ENCODE measurements at regions not wholly inside any gene's neighbourhood (a gene's known extent, or its start where the extent isn't known, plus 50 kb on each side); places are given as distances from the start of the nearest gene placed in this dataset.

- POLR2A ChIA-PET (ENCODE audit: low non-redundant PET): no interaction called here
- no peak overlapping the region for H3K27ac ChIP-seq
- no peak for DNase-seq (ENCODE audit: low spot score)
- CTCF ChIA-PET: interaction anchor here (0.6 to 1.2 kb wide), 2 partner anchors 9 to 960 kb away, joined by 3 to 4 read pairs; no protein-coding TSS in a partner anchor
- TF ChIP-seq, protein P1, sequence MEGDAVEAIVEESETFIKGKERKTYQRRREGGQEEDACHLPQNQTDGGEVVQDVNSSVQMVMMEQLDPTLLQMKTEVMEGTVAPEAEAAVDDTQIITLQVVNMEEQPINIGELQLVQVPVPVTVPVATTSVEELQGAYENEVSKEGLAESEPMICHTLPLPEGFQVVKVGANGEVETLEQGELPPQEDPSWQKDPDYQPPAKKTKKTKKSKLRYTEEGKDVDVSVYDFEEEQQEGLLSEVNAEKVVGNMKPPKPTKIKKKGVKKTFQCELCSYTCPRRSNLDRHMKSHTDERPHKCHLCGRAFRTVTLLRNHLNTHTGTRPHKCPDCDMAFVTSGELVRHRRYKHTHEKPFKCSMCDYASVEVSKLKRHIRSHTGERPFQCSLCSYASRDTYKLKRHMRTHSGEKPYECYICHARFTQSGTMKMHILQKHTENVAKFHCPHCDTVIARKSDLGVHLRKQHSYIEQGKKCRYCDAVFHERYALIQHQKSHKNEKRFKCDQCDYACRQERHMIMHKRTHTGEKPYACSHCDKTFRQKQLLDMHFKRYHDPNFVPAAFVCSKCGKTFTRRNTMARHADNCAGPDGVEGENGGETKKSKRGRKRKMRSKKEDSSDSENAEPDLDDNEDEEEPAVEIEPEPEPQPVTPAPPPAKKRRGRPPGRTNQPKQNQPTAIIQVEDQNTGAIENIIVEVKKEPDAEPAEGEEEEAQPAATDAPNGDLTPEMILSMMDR (conservative IDR thresholded peaks at IDR 0.05; ENCODE audit: low read depth): no peak
These were observed 108.2 kb upstream of the CWC22 start for GRCh38 chr2:180115269-180115668.

DNA sequence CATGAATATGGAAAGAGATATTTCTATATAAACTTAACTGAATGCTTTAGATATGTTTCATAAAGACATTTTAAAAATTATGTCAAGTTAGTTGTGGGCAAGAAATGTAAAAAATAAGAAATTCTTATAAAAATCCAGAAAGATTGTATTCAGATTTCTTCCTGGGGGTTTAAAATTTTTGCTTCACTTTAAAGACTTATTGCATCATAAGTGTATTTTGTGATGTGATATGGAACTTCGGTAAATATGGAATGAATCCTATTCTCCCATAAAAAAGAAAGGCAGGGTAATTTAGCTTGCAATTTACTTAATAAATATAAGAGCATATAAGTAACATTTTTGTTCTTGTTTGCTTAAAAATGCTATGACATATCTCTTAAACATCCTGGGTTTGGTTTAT, 104.8 kb upstream of the CWC22 start:
- POLR2A ChIA-PET (ENCODE audit: low non-redundant PET): no interaction called here
- DNase-seq (ENCODE audit: low spot score): no peak
- TF ChIP-seq, protein P1 (conservative IDR thresholded peaks at IDR 0.05; ENCODE audit: low read depth): no peak
- no peak overlapping the region for H3K27ac ChIP-seq
- CTCF ChIA-PET: no interaction called here

GRCh38 chr2:180110469-180110868, 103.4 kb upstream of the CWC22 start:
- ChIA-PET POLR2A (ENCODE audit: low non-redundant PET) (no interaction called here), CTCF (interaction anchor here (0.6 kb wide), 1 partner anchor 935 kb away, joined by 4 read pairs; no protein-coding TSS in a partner anchor)
- TF ChIP-seq, protein P1 (conservative IDR thresholded peaks at IDR 0.05; ENCODE audit: low read depth): no peak
- no peak overlapping the region for H3K27ac ChIP-seq
- DNase-seq (ENCODE audit: low spot score): no peak

GRCh38 chr2:180101846-180102245, 94.7 kb upstream of the CWC22 start:
- CTCF ChIA-PET: no interaction called here
- TF ChIP-seq, protein P1 (conservative IDR thresholded peaks at IDR 0.05; ENCODE audit: low read depth): no peak
- no peak for DNase-seq (ENCODE audit: low spot score)
- POLR2A ChIA-PET (ENCODE audit: low non-redundant PET): no interaction called here
- H3K27ac ChIP-seq: no peak overlapping the region

DNA sequence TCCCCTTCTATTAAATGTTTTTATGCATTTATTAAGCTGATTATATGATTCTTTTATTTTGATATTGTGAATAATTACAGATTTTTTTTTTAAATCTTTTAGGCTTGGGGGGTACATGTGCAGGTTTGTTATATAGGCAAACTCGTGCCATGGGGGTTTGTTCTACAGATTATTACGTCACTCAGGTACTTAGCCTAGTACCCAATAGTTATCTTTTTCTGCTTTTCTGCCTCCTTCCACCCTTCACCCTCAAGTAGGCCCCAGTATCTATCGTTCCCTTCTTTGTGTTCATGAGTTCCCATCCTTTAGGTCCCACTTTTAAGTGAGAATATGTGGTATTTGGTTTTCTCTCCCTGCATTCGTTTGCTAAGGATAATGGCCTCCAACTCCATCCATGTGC, 92.2 kb upstream of the CWC22 start:
- CTCF ChIA-PET: interaction anchor here (0.6 kb wide), 1 partner anchor 27 kb away, joined by 5 read pairs; no protein-coding TSS in a partner anchor
- POLR2A ChIA-PET (ENCODE audit: low non-redundant PET): no interaction called here
- H3K27ac ChIP-seq: no peak overlapping the region
- no peak for DNase-seq (ENCODE audit: low spot score)
- TF ChIP-seq, protein P1 (conservative IDR thresholded peaks at IDR 0.05; ENCODE audit: low read depth): no peak

DNA sequence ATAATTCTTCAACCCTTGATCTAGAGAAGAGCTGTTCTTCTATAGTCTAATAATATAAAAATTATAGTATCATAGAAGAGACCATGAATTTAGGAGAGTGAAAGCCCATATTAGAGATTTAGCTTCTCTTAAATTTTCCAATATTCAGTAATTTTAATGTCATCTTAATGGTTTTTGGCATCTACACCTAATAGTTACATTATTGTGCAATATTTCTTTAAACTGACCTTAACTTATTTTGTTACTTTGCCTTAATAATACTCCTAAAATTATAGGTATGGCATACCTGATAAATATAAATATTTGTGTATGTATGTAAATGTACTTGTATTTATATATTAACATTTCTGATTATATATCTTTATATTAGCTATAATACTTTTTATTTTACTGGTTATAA, 78.0 kb upstream of the CWC22 start:
- ChIA-PET POLR2A (ENCODE audit: low non-redundant PET) (no interaction called here), CTCF (no interaction called here)
- no peak overlapping the region for H3K27ac ChIP-seq
- DNase-seq (ENCODE audit: low spot score): no peak
- TF ChIP-seq, protein P1 (conservative IDR thresholded peaks at IDR 0.05; ENCODE audit: low read depth): no peak
